Liver (tissue), 8 donors: ENCODE measurements at regions not wholly inside any gene's neighbourhood (a gene's known extent, or its start where the extent isn't known, plus 50 kb on each side); places are given as distances from the start of the nearest gene placed in this dataset.

ENCODE experiments used
- DNase-seq: peaks from one replicate; pipeline ENCODE4 v3.0.0-alpha.2; 2017; ENCODE audit warnings: low spot score
- H3K27ac ChIP-seq, 2 donors: one replicate each; pipeline ENCODE4 v1.7.0; 2013; ENCODE audit warnings: inconsistent platforms in 2 of 2, low read length in 2 of 2, control low read depth in 1 of 2, low read depth in 1 of 2, mild to moderate bottlenecking in 1 of 2
- H3K27me3 ChIP-seq, 4 donors: one replicate each; pipeline versions ENCODE4 v1.6.1 to v1.7.0; 2013; ENCODE audit warnings: low read length in 3 of 4, inconsistent platforms in 1 of 4, mild to moderate bottlenecking in 1 of 4, moderate library complexity in 1 of 4; ENCODE audit not compliant: control insufficient read depth in 4 of 4, insufficient read depth in 4 of 4
- H3K36me3 ChIP-seq, 4 donors: one replicate each; pipeline versions ENCODE4 v1.6.1 to v1.7.0; 2013; ENCODE audit warnings: low read length in 3 of 4, mild to moderate bottlenecking in 3 of 4, low read depth in 1 of 4, moderate library complexity in 1 of 4; ENCODE audit not compliant: control insufficient read depth in 4 of 4, insufficient read depth in 3 of 4
- H3K4me1 ChIP-seq, 4 donors: one replicate each; pipeline versions ENCODE4 v1.6.1 to v1.7.0; 2013; ENCODE audit warnings: low read length in 3 of 4, mild to moderate bottlenecking in 3 of 4, moderate library complexity in 1 of 4; ENCODE audit not compliant: control insufficient read depth in 4 of 4, insufficient read depth in 4 of 4
- H3K4me3 ChIP-seq, 3 donors: one replicate each; pipeline versions ENCODE4 v1.6.1 to v1.7.0; 2013; ENCODE audit warnings: low read length in 3 of 3, control low read depth in 1 of 3, low read depth in 1 of 3, mild to moderate bottlenecking in 1 of 3
- H3K9ac ChIP-seq, 2 donors: one replicate each; pipeline ENCODE4 v1.7.0; 2013; ENCODE audit warnings: low read length in 2 of 2, mild to moderate bottlenecking in 2 of 2, moderate library complexity in 2 of 2, control low read depth in 1 of 2, low read depth in 1 of 2
- H3K9me3 ChIP-seq, 4 donors: one replicate each; pipeline versions ENCODE4 v1.6.1 to v1.7.0; 2013; ENCODE audit warnings: low read length in 3 of 4; ENCODE audit not compliant: control insufficient read depth in 4 of 4
- ATF3 ChIP-seq: IDR thresholded peaks from 2 replicates; pipeline ENCODE4 v1.6.1; 2016; ENCODE audit warnings: antibody characterized with exemption
- EGR1 ChIP-seq, 2 donors: IDR thresholded peaks; 2 replicates each; pipeline ENCODE4 v1.6.1; 2016 to 2018; ENCODE audit warnings: antibody characterized with exemption in 2 of 2, low read depth in 2 of 2
- FOXA1 ChIP-seq: IDR thresholded peaks from 2 replicates; pipeline ENCODE4 v1.6.1; 2016; ENCODE audit warnings: antibody characterized with exemption
- FOXA2 ChIP-seq: IDR thresholded peaks from 2 replicates; pipeline ENCODE4 v1.6.1; 2016; ENCODE audit warnings: antibody characterized with exemption
- HNF4A ChIP-seq, 2 donors: conservative IDR thresholded peaks; 2 replicates each; pipeline ENCODE4 v1.6.1; 2016; ENCODE audit warnings: antibody characterized with exemption in 2 of 2, mild to moderate bottlenecking in 2 of 2
- JUND ChIP-seq, 2 donors: IDR thresholded peaks; 2 replicates each; pipeline ENCODE4 v1.6.1; 2016; ENCODE audit warnings: antibody characterized with exemption in 2 of 2
- NR2F2 ChIP-seq: IDR thresholded peaks from 2 replicates; pipeline ENCODE4 v1.6.1; 2016; ENCODE audit warnings: antibody characterized with exemption
- RAD21 ChIP-seq, 2 donors: IDR thresholded peaks; 2 replicates each; pipeline ENCODE4 v1.6.1; 2016; ENCODE audit warnings: antibody characterized with exemption in 2 of 2, mild to moderate bottlenecking in 2 of 2
- RXRA ChIP-seq, 2 donors: IDR thresholded peaks; 2 replicates each; pipeline ENCODE4 v1.6.1; 2017 to 2018; ENCODE audit warnings: antibody characterized with exemption in 2 of 2, mild to moderate bottlenecking in 1 of 2
- SP1 ChIP-seq: IDR thresholded peaks from 2 replicates; pipeline ENCODE4 v1.6.1; 2018; ENCODE audit warnings: antibody characterized with exemption, mild to moderate bottlenecking
- TAF1 ChIP-seq: conservative IDR thresholded peaks from 2 replicates; pipeline ENCODE4 v1.6.1; 2016; ENCODE audit warnings: antibody characterized with exemption, mild to moderate bottlenecking
- YY1 ChIP-seq: IDR thresholded peaks from 2 replicates; pipeline ENCODE4 v1.6.1; 2016; ENCODE audit warnings: antibody characterized with exemption, mild to moderate bottlenecking
- ZBTB33 ChIP-seq: IDR thresholded peaks from 2 replicates; pipeline ENCODE4 v1.6.1; 2016; ENCODE audit warnings: antibody characterized with exemption
- WGBS: extraction: QIAGEN DNeasy Blood & Tissue Kit; methylation state at CpG from one replicate; pipeline ENCODE4 v1.1.7; 2013; 5-methylcytosine and 5-hydroxymethylcytosine counted together
- TF ChIP-seq, protein P1 (sequence below): IDR thresholded peaks from 2 replicates; pipeline ENCODE4 v1.6.1; 2016; ENCODE audit warnings: antibody characterized with exemption, mild to moderate bottlenecking
- TF ChIP-seq, protein P2 (sequence below): IDR thresholded peaks from 2 replicates; pipeline ENCODE4 v1.6.1; 2016; ENCODE audit warnings: antibody characterized with exemption
- TF ChIP-seq, protein P3 (sequence below): fragments of 150-350 bp; IDR thresholded peaks from 2 replicates; pipeline ENCODE4 v1.5.1; 2017; ENCODE audit warnings: improper control_type of control experiment, low read depth, low read length; ENCODE audit not compliant: missing input control
- donor health status: healthy.
- donor health status: healthy.
- donor health status: healthy.
- donor health status: healthy.
- donor health status: healthy.

DNA sequence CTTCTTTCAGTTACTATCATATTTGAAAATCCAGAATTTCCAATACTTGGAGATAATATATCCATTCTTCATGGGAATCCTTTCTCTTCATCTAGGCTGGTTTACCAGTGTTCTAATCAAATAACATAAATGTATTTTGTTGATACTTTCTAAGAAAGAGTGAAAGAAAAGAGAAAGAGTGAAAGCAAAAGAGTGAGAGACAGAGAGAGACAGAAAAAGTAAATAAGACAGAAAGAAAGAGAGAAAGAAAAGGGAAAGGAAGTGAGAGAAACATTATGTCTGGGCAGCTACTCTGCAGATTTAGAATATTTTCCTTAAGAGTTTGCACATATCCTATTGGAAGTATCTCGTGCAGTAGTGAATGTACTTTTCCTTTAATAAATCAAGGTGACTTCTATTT, 781.0 kb upstream of the GJE1 start:
- no peak for DNase-seq
- H3K36me3 ChIP-seq: no peaks in the 10 kb centered on the region
- TF ChIP-seq FOXA2: no peak
- TF ChIP-seq, protein P1, sequence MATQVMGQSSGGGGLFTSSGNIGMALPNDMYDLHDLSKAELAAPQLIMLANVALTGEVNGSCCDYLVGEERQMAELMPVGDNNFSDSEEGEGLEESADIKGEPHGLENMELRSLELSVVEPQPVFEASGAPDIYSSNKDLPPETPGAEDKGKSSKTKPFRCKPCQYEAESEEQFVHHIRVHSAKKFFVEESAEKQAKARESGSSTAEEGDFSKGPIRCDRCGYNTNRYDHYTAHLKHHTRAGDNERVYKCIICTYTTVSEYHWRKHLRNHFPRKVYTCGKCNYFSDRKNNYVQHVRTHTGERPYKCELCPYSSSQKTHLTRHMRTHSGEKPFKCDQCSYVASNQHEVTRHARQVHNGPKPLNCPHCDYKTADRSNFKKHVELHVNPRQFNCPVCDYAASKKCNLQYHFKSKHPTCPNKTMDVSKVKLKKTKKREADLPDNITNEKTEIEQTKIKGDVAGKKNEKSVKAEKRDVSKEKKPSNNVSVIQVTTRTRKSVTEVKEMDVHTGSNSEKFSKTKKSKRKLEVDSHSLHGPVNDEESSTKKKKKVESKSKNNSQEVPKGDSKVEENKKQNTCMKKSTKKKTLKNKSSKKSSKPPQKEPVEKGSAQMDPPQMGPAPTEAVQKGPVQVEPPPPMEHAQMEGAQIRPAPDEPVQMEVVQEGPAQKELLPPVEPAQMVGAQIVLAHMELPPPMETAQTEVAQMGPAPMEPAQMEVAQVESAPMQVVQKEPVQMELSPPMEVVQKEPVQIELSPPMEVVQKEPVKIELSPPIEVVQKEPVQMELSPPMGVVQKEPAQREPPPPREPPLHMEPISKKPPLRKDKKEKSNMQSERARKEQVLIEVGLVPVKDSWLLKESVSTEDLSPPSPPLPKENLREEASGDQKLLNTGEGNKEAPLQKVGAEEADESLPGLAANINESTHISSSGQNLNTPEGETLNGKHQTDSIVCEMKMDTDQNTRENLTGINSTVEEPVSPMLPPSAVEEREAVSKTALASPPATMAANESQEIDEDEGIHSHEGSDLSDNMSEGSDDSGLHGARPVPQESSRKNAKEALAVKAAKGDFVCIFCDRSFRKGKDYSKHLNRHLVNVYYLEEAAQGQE: no peak
- no peak for TF ChIP-seq ATF3
- TF ChIP-seq EGR1 (IDR thresholded peaks at IDR 0.05; ENCODE audit: low read depth in 2 of 2): no peak
- TF ChIP-seq HNF4A (conservative IDR thresholded peaks at IDR 0.05): no peak
- no peak for TF ChIP-seq SP1
- TF ChIP-seq, protein P2, sequence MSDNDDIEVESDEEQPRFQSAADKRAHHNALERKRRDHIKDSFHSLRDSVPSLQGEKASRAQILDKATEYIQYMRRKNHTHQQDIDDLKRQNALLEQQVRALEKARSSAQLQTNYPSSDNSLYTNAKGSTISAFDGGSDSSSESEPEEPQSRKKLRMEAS: no peak
- TF ChIP-seq NR2F2: no peak
- no peak for TF ChIP-seq RAD21 (IDR thresholded peaks at IDR 0.05)
- no peak for TF ChIP-seq RXRA (IDR thresholded peaks at IDR 0.05)
- TF ChIP-seq FOXA1: no peak
- TF ChIP-seq TAF1: no peak
- TF ChIP-seq, protein P3, sequence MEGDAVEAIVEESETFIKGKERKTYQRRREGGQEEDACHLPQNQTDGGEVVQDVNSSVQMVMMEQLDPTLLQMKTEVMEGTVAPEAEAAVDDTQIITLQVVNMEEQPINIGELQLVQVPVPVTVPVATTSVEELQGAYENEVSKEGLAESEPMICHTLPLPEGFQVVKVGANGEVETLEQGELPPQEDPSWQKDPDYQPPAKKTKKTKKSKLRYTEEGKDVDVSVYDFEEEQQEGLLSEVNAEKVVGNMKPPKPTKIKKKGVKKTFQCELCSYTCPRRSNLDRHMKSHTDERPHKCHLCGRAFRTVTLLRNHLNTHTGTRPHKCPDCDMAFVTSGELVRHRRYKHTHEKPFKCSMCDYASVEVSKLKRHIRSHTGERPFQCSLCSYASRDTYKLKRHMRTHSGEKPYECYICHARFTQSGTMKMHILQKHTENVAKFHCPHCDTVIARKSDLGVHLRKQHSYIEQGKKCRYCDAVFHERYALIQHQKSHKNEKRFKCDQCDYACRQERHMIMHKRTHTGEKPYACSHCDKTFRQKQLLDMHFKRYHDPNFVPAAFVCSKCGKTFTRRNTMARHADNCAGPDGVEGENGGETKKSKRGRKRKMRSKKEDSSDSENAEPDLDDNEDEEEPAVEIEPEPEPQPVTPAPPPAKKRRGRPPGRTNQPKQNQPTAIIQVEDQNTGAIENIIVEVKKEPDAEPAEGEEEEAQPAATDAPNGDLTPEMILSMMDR: no peak
- no peak for TF ChIP-seq JUND (IDR thresholded peaks at IDR 0.05)
- TF ChIP-seq ZBTB33: no peak
- no peak overlapping the region for H3K9ac ChIP-seq
- WGBS: 82% methylated on average over 1 of the region's 1 CpG
- H3K27me3 ChIP-seq: no peaks in the 10 kb centered on the region
- H3K4me3 ChIP-seq: no peak overlapping the region
- no peaks in the 10 kb centered on the region for H3K9me3 ChIP-seq
- H3K4me1 ChIP-seq: no peaks in the 10 kb centered on the region
- H3K27ac ChIP-seq: no peak overlapping the region

DNA sequence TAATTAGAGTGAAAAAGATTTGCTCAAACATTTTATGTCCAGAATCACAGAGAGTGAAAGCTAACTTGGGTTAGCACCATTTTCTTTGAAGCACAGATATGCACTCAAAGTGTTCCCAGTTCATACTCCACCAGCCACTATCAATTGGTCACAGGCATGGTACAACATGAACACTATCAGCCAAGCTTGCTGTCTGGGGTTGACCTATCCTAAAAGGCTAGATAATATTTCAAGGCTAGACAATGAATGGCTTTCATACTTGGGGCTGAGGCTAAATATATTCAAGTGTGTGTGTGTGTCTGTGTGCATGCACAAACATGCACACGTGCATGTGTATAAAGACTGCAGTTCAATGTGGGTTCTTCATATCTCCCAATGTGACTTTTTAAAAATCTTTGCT, 783.0 kb upstream of the GJE1 start:
- DNase-seq: no peak
- no peak for TF ChIP-seq ZBTB33
- no peak for TF ChIP-seq RXRA (IDR thresholded peaks at IDR 0.05)
- TF ChIP-seq, protein P3: no peak
- TF ChIP-seq EGR1 (IDR thresholded peaks at IDR 0.05; ENCODE audit: low read depth in 2 of 2): no peak
- no peak for TF ChIP-seq NR2F2
- no peak for TF ChIP-seq YY1
- TF ChIP-seq HNF4A (conservative IDR thresholded peaks at IDR 0.05): no peak
- TF ChIP-seq, protein P1: no peak
- Histone ChIP-seq H3K27me3 (no peaks in the 10 kb centered on the region), H3K4me1 (peaks cover 0 to 2% (median 0%) of the 10 kb centered on the region in 4 donors), H3K36me3 (no peaks in the 10 kb centered on the region), H3K9me3 (no peaks in the 10 kb centered on the region), H3K9ac (no peak overlapping the region), H3K27ac (no peak overlapping the region), H3K4me3 (no peak overlapping the region)
- 89% methylated on average over 1 of the region's 1 CpG for WGBS
